ENCODE measurements at regions not wholly inside any gene's neighbourhood (a gene's known extent, or its start where the extent isn't known, plus 50 kb on each side); places are given as distances from the start of the nearest gene placed in this dataset.

GRCh38 chr4:35521682-35522081 lies 722.6 kb downstream of the ARAP2 start:
- no peaks in the 10 kb centered on the region for H3F3A ChIP-seq (ENCODE audit: insufficient read depth, low read length)
- H3K9ac ChIP-seq (ENCODE audit: low read length) = no peak overlapping the region
- H3K4me1 ChIP-seq (ENCODE audit: insufficient read depth, low read length, severe bottlenecking) = no peaks in the 10 kb centered on the region
- H3K9me3 ChIP-seq (ENCODE audit: low read length) = no peaks in the 10 kb centered on the region
- H3K27me3 ChIP-seq (ENCODE audit: insufficient read depth, low read length) = no peaks in the 10 kb centered on the region
- H3K4me3 ChIP-seq (ENCODE audit: low read depth, low read length, poor library complexity, severe bottlenecking) = no peak overlapping the region
- H3K9me2 ChIP-seq (ENCODE audit: low read depth, low read length) = no peaks in the 10 kb centered on the region
- no peak overlapping the region for H2AFZ ChIP-seq (ENCODE audit: low read length)
- H3K79me2 ChIP-seq (ENCODE audit: insufficient read depth, low read length) = no peaks in the 10 kb centered on the region
- no peak overlapping the region for H3K27ac ChIP-seq (ENCODE audit: low read depth, low read length, poor library complexity, severe bottlenecking)
- no peaks in the 10 kb centered on the region for H3K36me3 ChIP-seq (ENCODE audit: insufficient read depth, low read length)
- H3K4me2 ChIP-seq (ENCODE audit: low read length) = no peak overlapping the region
- H4K20me1 ChIP-seq (ENCODE audit: insufficient read depth, low read length) = no peaks in the 10 kb centered on the region
- no peak for TF ChIP-seq EZH2 (IDR thresholded peaks at IDR 0.05; ENCODE audit: borderline replicate concordance, low read length)
- TF ChIP-seq CTCF (IDR thresholded peaks at IDR 0.05; ENCODE audit: low read length) = no peak

GRCh38 chr4:35525192-35525978 lies 718.9 kb downstream of the ARAP2 start:
- H3F3A ChIP-seq (ENCODE audit: insufficient read depth, low read length) = no peaks in the 10 kb centered on the region
- no peaks in the 10 kb centered on the region for H4K20me1 ChIP-seq (ENCODE audit: insufficient read depth, low read length)
- H3K4me3 ChIP-seq (ENCODE audit: low read depth, low read length, poor library complexity, severe bottlenecking) = no peak overlapping the region
- TF ChIP-seq CTCF (IDR thresholded peaks at IDR 0.05; ENCODE audit: low read length) = no peak
- no peak for TF ChIP-seq EZH2 (IDR thresholded peaks at IDR 0.05; ENCODE audit: borderline replicate concordance, low read length)
- H3K27me3 ChIP-seq (ENCODE audit: insufficient read depth, low read length) = no peaks in the 10 kb centered on the region
- H3K4me1 ChIP-seq (ENCODE audit: insufficient read depth, low read length, severe bottlenecking) = no peaks in the 10 kb centered on the region
- no peak overlapping the region for H3K4me2 ChIP-seq (ENCODE audit: low read length)
- H3K9me3 ChIP-seq (ENCODE audit: low read length) = no peaks in the 10 kb centered on the region
- H3K79me2 ChIP-seq (ENCODE audit: insufficient read depth, low read length) = no peaks in the 10 kb centered on the region
- H3K36me3 ChIP-seq (ENCODE audit: insufficient read depth, low read length) = no peaks in the 10 kb centered on the region
- no peak overlapping the region for H3K27ac ChIP-seq (ENCODE audit: low read depth, low read length, poor library complexity, severe bottlenecking)
- no peaks in the 10 kb centered on the region for H3K9me2 ChIP-seq (ENCODE audit: low read depth, low read length)
- H3K9ac ChIP-seq (ENCODE audit: low read length) = no peak overlapping the region
- H2AFZ ChIP-seq (ENCODE audit: low read length) = no peak overlapping the region

GRCh38 chr4:35526456-35526855 lies 717.9 kb downstream of the ARAP2 start:
- TF ChIP-seq CTCF (IDR thresholded peaks at IDR 0.05; ENCODE audit: low read length) = no peak
- TF ChIP-seq EZH2 (IDR thresholded peaks at IDR 0.05; ENCODE audit: borderline replicate concordance, low read length) = no peak
- Histone ChIP-seq H3K79me2 (ENCODE audit: insufficient read depth, low read length) (no peaks in the 10 kb centered on the region), H3F3A (ENCODE audit: insufficient read depth, low read length) (no peaks in the 10 kb centered on the region)

More at GRCh38 chr4:35526456-35526855, 717.9 kb downstream of the ARAP2 start:
- no peak overlapping the region for H3K4me2 ChIP-seq (ENCODE audit: low read length)
- no peaks in the 10 kb centered on the region for H3K36me3 ChIP-seq (ENCODE audit: insufficient read depth, low read length)
- no peaks in the 10 kb centered on the region for H4K20me1 ChIP-seq (ENCODE audit: insufficient read depth, low read length)
- no peak overlapping the region for H3K27ac ChIP-seq (ENCODE audit: low read depth, low read length, poor library complexity, severe bottlenecking)
- H2AFZ ChIP-seq (ENCODE audit: low read length) = no peak overlapping the region
- no peak overlapping the region for H3K4me3 ChIP-seq (ENCODE audit: low read depth, low read length, poor library complexity, severe bottlenecking)
- H3K9me2 ChIP-seq (ENCODE audit: low read depth, low read length) = no peaks in the 10 kb centered on the region
- H3K9me3 ChIP-seq (ENCODE audit: low read length) = no peaks in the 10 kb centered on the region
- H3K9ac ChIP-seq (ENCODE audit: low read length) = no peak overlapping the region
- no peaks in the 10 kb centered on the region for H3K27me3 ChIP-seq (ENCODE audit: insufficient read depth, low read length)
- H3K4me1 ChIP-seq (ENCODE audit: insufficient read depth, low read length, severe bottlenecking) = no peaks in the 10 kb centered on the region

Measured in OCI-LY1 (cell line).